ENCODE measurements at regions not wholly inside any gene's neighbourhood (a gene's known extent, or its start where the extent isn't known, plus 50 kb on each side); places are given as distances from the start of the nearest gene placed in this dataset.

- H3K9ac ChIP-seq (ENCODE audit: low read depth in 1 of 2, low read length in 2 of 2): no peak overlapping the region
- no peak overlapping the region for H3K27ac ChIP-seq (ENCODE audit: low read depth in 1 of 2, low read length in 2 of 2)
- TF ChIP-seq RAD21 (IDR thresholded peaks at IDR 0.05): no peak
- no peak for TF ChIP-seq JUND (IDR thresholded peaks at IDR 0.05)
- no peak for TF ChIP-seq RXRA (IDR thresholded peaks at IDR 0.05)
- TF ChIP-seq ATF3 (IDR thresholded peaks at IDR 0.05): no peak
- TF ChIP-seq FOXA1 (IDR thresholded peaks at IDR 0.05): no peak
- TF ChIP-seq TAF1 (conservative IDR thresholded peaks at IDR 0.05): no peak
- TF ChIP-seq SP1 (IDR thresholded peaks at IDR 0.05): no peak
- TF ChIP-seq REST (IDR thresholded peaks at IDR 0.05): no peak
- TF ChIP-seq ZBTB33 (IDR thresholded peaks at IDR 0.05): no peak
- H3K36me3 ChIP-seq (ENCODE audit: control insufficient read depth in 4 of 4, insufficient read depth in 3 of 4, low read depth in 1 of 4, low read length in 3 of 4): no peaks in the 10 kb centered on the region
- H3K4me1 ChIP-seq (ENCODE audit: control insufficient read depth in 4 of 4, insufficient read depth in 4 of 4, low read length in 3 of 4): no peaks in the 10 kb centered on the region
- WGBS: 81% methylated on average over 13 of the region's 13 CpGs
- no peaks in the 10 kb centered on the region for H3K27me3 ChIP-seq (ENCODE audit: control insufficient read depth in 4 of 4, insufficient read depth in 4 of 4, low read length in 3 of 4)
- no peak for DNase-seq (ENCODE audit: low spot score)
- H3K9me3 ChIP-seq (ENCODE audit: control insufficient read depth in 4 of 4, low read length in 3 of 4): no peaks in the 10 kb centered on the region
- H3K4me3 ChIP-seq (ENCODE audit: low read depth in 1 of 3, low read length in 3 of 3): no peak overlapping the region
Measured at GRCh38 chr13:65843314-65843731, 1386.8 kb downstream of the PCDH9 start.

- DNase-seq (ENCODE audit: low spot score): no peak
- Histone ChIP-seq H3K4me1 (ENCODE audit: control insufficient read depth in 4 of 4, insufficient read depth in 4 of 4, low read length in 3 of 4) (no peaks in the 10 kb centered on the region), H3K4me3 (ENCODE audit: low read depth in 1 of 3, low read length in 3 of 3) (no peak overlapping the region), H3K9me3 (ENCODE audit: control insufficient read depth in 4 of 4, low read length in 3 of 4) (no peaks in the 10 kb centered on the region), H3K27ac (ENCODE audit: low read depth in 1 of 2, low read length in 2 of 2) (no peak overlapping the region), H3K27me3 (ENCODE audit: control insufficient read depth in 4 of 4, insufficient read depth in 4 of 4, low read length in 3 of 4) (no peaks in the 10 kb centered on the region), H3K9ac (ENCODE audit: low read depth in 1 of 2, low read length in 2 of 2) (no peak overlapping the region), H3K36me3 (ENCODE audit: control insufficient read depth in 4 of 4, insufficient read depth in 3 of 4, low read depth in 1 of 4, low read length in 3 of 4) (no peaks in the 10 kb centered on the region)
- 46% methylated on average over 3 of the region's 3 CpGs for WGBS
- TF ChIP-seq HNF4G (IDR thresholded peaks at IDR 0.05): no peak
- no peak for TF ChIP-seq SP1 (IDR thresholded peaks at IDR 0.05)
- TF ChIP-seq GABPA (IDR thresholded peaks at IDR 0.05 in 1 of 2, conservative IDR thresholded peaks at IDR 0.05 in 1 of 2): no peak
- no peak for TF ChIP-seq REST (IDR thresholded peaks at IDR 0.05)
- no peak for TF ChIP-seq EGR1 (IDR thresholded peaks at IDR 0.05; ENCODE audit: low read depth in 2 of 2)
- TF ChIP-seq ZBTB33 (IDR thresholded peaks at IDR 0.05): no peak
- no peak for TF ChIP-seq FOXA1 (IDR thresholded peaks at IDR 0.05)
- no peak for TF ChIP-seq YY1 (IDR thresholded peaks at IDR 0.05)
Measured at GRCh38 chr13:65841156-65841555, 1389.0 kb downstream of the PCDH9 start.

Data from liver (tissue), 7 donors.